H1 (cell line): ENCODE measurements at regions not wholly inside any gene's neighbourhood (a gene's known extent, or its start where the extent isn't known, plus 50 kb on each side); places are given as distances from the start of the nearest gene placed in this dataset.
A peak's percentile ranks its signal among the peaks of the same experiment; 100 is the strongest.

ENCODE experiments used
- CTCF ChIA-PET: fragments of 300-600 bp; sonication (Branson Sonifier 250); formaldehyde crosslinking; loops from one replicate; lab custom pipeline; 2021; ENCODE audit not compliant: partially characterized antibody; lab: Charles Lee
- POLR2A ChIA-PET: fragments of 300-600 bp; sonication (Branson Sonifier 250); formaldehyde crosslinking; loops from one replicate; lab custom pipeline; 2021; ENCODE audit warnings: inconsistent platforms; ENCODE audit not compliant: partially characterized antibody; lab: Charles Lee
- DNase-seq, 2 experiments: peaks; one replicate each; pipeline versions ENCODE4 v3.0.0 to v3.0.0-alpha.2; 2010 to 2022; ENCODE audit warnings: low spot score in 2 of 2, low read depth in 1 of 2, mixed read lengths in 1 of 2
- FAIRE-seq: peaks from 2 replicates; lab custom pipeline; 2011; peaks lifted over from hg19 to GRCh38; lab: Jason Lieb, UNC
- H2AFZ ChIP-seq: 2 replicates; pipeline ENCODE4 v1.8.1; 2012; ENCODE audit warnings: low read length, inconsistent platforms
- H2AK5ac ChIP-seq: 2 replicates; pipeline ENCODE4 v1.6.1; 2013; ENCODE audit warnings: low read depth, low read length
- H2BK120ac ChIP-seq: replicated peaks from 2 replicates; pipeline ENCODE3; 2013; ENCODE audit warnings: low read depth, low read length, inconsistent platforms
- H2BK12ac ChIP-seq: 2 replicates; pipeline ENCODE4 v1.6.1; 2013; ENCODE audit warnings: low read depth, low read length
- H2BK15ac ChIP-seq: 2 replicates; pipeline ENCODE4 v1.6.1; 2013; ENCODE audit warnings: low read length
- H2BK20ac ChIP-seq: 2 replicates; pipeline ENCODE4 v1.6.1; 2013; ENCODE audit warnings: low read length
- H2BK5ac ChIP-seq: 2 replicates; pipeline ENCODE4 v1.6.1; 2013; ENCODE audit warnings: low read depth, low read length
- H3K14ac ChIP-seq: 2 replicates; pipeline ENCODE4 v1.6.1; 2013; ENCODE audit warnings: inconsistent platforms; ENCODE audit not compliant: insufficient read length
- H3K18ac ChIP-seq: 2 replicates; pipeline ENCODE4 v1.6.1; 2013; ENCODE audit warnings: low read length; ENCODE audit errors: extremely low read depth
- H3K23ac ChIP-seq: 2 replicates; pipeline ENCODE4 v1.6.1; 2013; ENCODE audit warnings: inconsistent platforms; ENCODE audit not compliant: insufficient read length
- H3K23me2 ChIP-seq: 2 replicates; pipeline ENCODE4 v1.6.1; 2013; ENCODE audit warnings: low read depth, low read length
- H3K27ac ChIP-seq: 2 replicates; pipeline ENCODE4 v1.6.1; 2011; ENCODE audit warnings: low read depth, low read length, inconsistent platforms
- H3K27me3 ChIP-seq, 4 experiments: replicated peaks in 1 of 4; 1 replicate in 1 of 4; 2 replicates in 3 of 4; pipeline versions ENCODE4 v1.6.1 to v1.8.1; 2011 to 2013; ENCODE audit warnings: low read length in 3 of 4, mild to moderate bottlenecking in 3 of 4, inconsistent platforms in 2 of 4, mixed read lengths in 2 of 4, moderate library complexity in 1 of 4; ENCODE audit not compliant: control insufficient read depth in 3 of 4, insufficient read depth in 3 of 4; ENCODE audit errors: extremely low read depth in 1 of 4
- H3K36me3 ChIP-seq, 4 experiments: 2 replicates each; pipeline versions ENCODE4 v1.6.1 to v1.8.1; 2011 to 2013; ENCODE audit warnings: mild to moderate bottlenecking in 4 of 4, low read length in 3 of 4, moderate library complexity in 2 of 4, control low read depth in 1 of 4, inconsistent platforms in 1 of 4; ENCODE audit not compliant: insufficient read depth in 4 of 4, control insufficient read depth in 2 of 4
- H3K4ac ChIP-seq: replicated peaks from 2 replicates; pipeline ENCODE3; 2013; ENCODE audit warnings: low read length, low read depth, mixed read lengths, inconsistent platforms; ENCODE audit not compliant: insufficient read length
- H3K4me1 ChIP-seq, 4 experiments: replicated peaks in 1 of 4; 1 replicate in 1 of 4; 2 replicates in 3 of 4; pipeline versions ENCODE4 v1.6.1 to v1.8.1; 2011 to 2013; ENCODE audit warnings: low read length in 3 of 4, inconsistent platforms in 2 of 4, mixed read lengths in 1 of 4; ENCODE audit not compliant: insufficient read depth in 4 of 4, control insufficient read depth in 3 of 4
- H3K4me2 ChIP-seq, 2 experiments: 2 replicates each; pipeline versions ENCODE4 v1.6.1 to v1.8.1; 2011 to 2013; ENCODE audit warnings: low read depth in 2 of 2, low read length in 2 of 2, control low read depth in 1 of 2, inconsistent platforms in 1 of 2, mild to moderate bottlenecking in 1 of 2; ENCODE audit not compliant: insufficient read depth in 1 of 2
- H3K4me3 ChIP-seq, 4 experiments: fragments of 200-600, 300-600 bp in 1 of 4; sonication (generic), shearing (Covaris generic), sonication (Bioruptor Twin) in 1 of 4; 2 replicates each; pipeline versions ENCODE4 v1.5.1 to v1.8.1; 2011 to 2016; ENCODE audit warnings: low read length in 4 of 4, low read depth in 3 of 4, control low read depth in 2 of 4, inconsistent platforms in 2 of 4, mild to moderate bottlenecking in 2 of 4, mixed read lengths in 1 of 4, moderate library complexity in 1 of 4; ENCODE audit not compliant: insufficient read depth in 2 of 4; ENCODE audit errors: extremely low read depth in 1 of 4
- H3K56ac ChIP-seq: replicated peaks from 2 replicates; pipeline ENCODE3; 2013; ENCODE audit warnings: low read depth, mild to moderate bottlenecking, mixed read lengths, low read length, inconsistent platforms; ENCODE audit not compliant: insufficient read length
- H3K79me1 ChIP-seq: 2 replicates; pipeline ENCODE4 v1.6.1; 2013; ENCODE audit warnings: low read depth, low read length, control low read depth
- H3K79me2 ChIP-seq, 2 experiments: 2 replicates each; pipeline versions ENCODE4 v1.6.1 to v1.8.1; 2012 to 2013; ENCODE audit warnings: low read length in 2 of 2, mild to moderate bottlenecking in 2 of 2, inconsistent platforms in 1 of 2; ENCODE audit not compliant: insufficient read depth in 2 of 2, control insufficient read depth in 1 of 2
- H3K9ac ChIP-seq, 4 experiments: replicated peaks in 1 of 4; 1 replicate in 1 of 4; 2 replicates in 3 of 4; pipeline versions ENCODE4 v1.6.1 to v1.8.1; 2011 to 2013; ENCODE audit warnings: low read depth in 3 of 4, low read length in 3 of 4, control low read depth in 2 of 4, mild to moderate bottlenecking in 2 of 4, moderate library complexity in 2 of 4, inconsistent platforms in 1 of 4; ENCODE audit errors: extremely low read depth in 1 of 4
- H3K9me3 ChIP-seq, 2 experiments: 2 replicates each; pipeline versions ENCODE4 v1.6.1 to v1.8.1; 2012 to 2013; ENCODE audit warnings: mild to moderate bottlenecking in 2 of 2, moderate library complexity in 2 of 2, control low read depth in 1 of 2, inconsistent platforms in 1 of 2, low read depth in 1 of 2, low read length in 1 of 2, mixed read lengths in 1 of 2; ENCODE audit not compliant: insufficient read depth in 2 of 2
- H4K20me1 ChIP-seq, 2 experiments: replicated peaks in 1 of 2; 2 replicates each; pipeline versions ENCODE3 to v1.8.1; 2011 to 2013; ENCODE audit warnings: inconsistent platforms in 2 of 2, low read length in 2 of 2, mild to moderate bottlenecking in 1 of 2; ENCODE audit not compliant: insufficient read depth in 2 of 2, control insufficient read depth in 1 of 2
- H4K5ac ChIP-seq: 2 replicates; pipeline ENCODE4 v1.6.1; 2013; ENCODE audit warnings: low read length, low read depth, mixed read lengths, inconsistent platforms; ENCODE audit not compliant: insufficient read length
- H4K8ac ChIP-seq: 2 replicates; pipeline ENCODE4 v1.8.0; 2013; ENCODE audit warnings: mild to moderate bottlenecking, moderate library complexity, low read length, inconsistent platforms; ENCODE audit not compliant: insufficient read depth; ENCODE audit errors: extremely low read depth
- H4K91ac ChIP-seq: replicated peaks from 2 replicates; pipeline ENCODE3; 2013; ENCODE audit warnings: low read length, mixed read lengths, inconsistent platforms; ENCODE audit not compliant: insufficient read length
- MAFK ChIP-seq: IDR thresholded peaks from 2 replicates; pipeline ENCODE4 v1.6.1; 2012; ENCODE audit warnings: low read depth, mild to moderate bottlenecking, improper control_type of control experiment, low read length
- TAF1 ChIP-seq: IDR thresholded peaks from 2 replicates; pipeline ENCODE4 v1.6.1; 2011; ENCODE audit warnings: mild to moderate bottlenecking, low read depth, low read length
- WGBS, 2 experiments: shearing (Covaris generic) in 1 of 2; methylation state at CpG; one replicate each; pipeline versions ENCODE4 v1.1.6 to v1.1.7; 2013 to 2015; ENCODE audit warnings: low lambda C conversion rate in 2 of 2, mixed read lengths in 2 of 2, inconsistent platforms in 1 of 2, low coverage in 1 of 2, missing lambda C conversion rate in 1 of 2; ENCODE audit not compliant: insufficient replicate concordance in 2 of 2, insufficient coverage in 1 of 2, insufficient read length in 1 of 2; ENCODE audit errors: extremely low coverage in 1 of 2, missing lambda C conversion rate in 1 of 2; 5-methylcytosine and 5-hydroxymethylcytosine counted together

- H2BK5ac ChIP-seq, result no peak overlapping the region
- H3K18ac ChIP-seq, result no peak overlapping the region
- H2BK12ac ChIP-seq, result no peak overlapping the region
- H2AFZ ChIP-seq, result no peak overlapping the region
- peak; percentile 60; the same call in 1 of the 2 replicates for TF ChIP-seq MAFK
- TF ChIP-seq TAF1, result no peak
- no peak overlapping the region for H3K4me2 ChIP-seq
- ChIA-PET POLR2A (interaction anchor here (0.7 kb wide), 1 partner anchor 162 kb away, joined by 3 read pairs; no protein-coding TSS in a partner anchor), CTCF (interaction anchor here (0.6 to 1.5 kb wide), 3 partner anchors 18 to 176 kb away, joined by 3 to 8 read pairs (median 4); no protein-coding TSS in a partner anchor)
- no peaks in the 10 kb centered on the region for H3K79me2 ChIP-seq
- no peak overlapping the region for H3K4ac ChIP-seq
- 78% methylated on average over 5 of the region's 5 CpGs; no CpG with 5 or more reads in 1 of the 2 experiments for WGBS, 2 experiments
- no peak overlapping the region for H3K4me3 ChIP-seq
- FAIRE-seq (no peak), DNase-seq (no peak)
- no peaks in the 10 kb centered on the region for H3K79me1 ChIP-seq
- H3K27ac ChIP-seq, result no peak overlapping the region
- no peaks in the 10 kb centered on the region for H4K20me1 ChIP-seq
- no peak overlapping the region for H2AK5ac ChIP-seq
- no peaks in the 10 kb centered on the region; the same call in 1 of the 2 replicates for H3K23me2 ChIP-seq
- H4K8ac ChIP-seq, result no peak overlapping the region
- H3K23ac ChIP-seq, result no peak overlapping the region
- H4K5ac ChIP-seq, result no peak overlapping the region
- no peak overlapping the region for H3K14ac ChIP-seq
- no peak overlapping the region for H3K9ac ChIP-seq
- no peaks in the 10 kb centered on the region for H3K36me3 ChIP-seq
- H3K27me3 ChIP-seq, result no peaks in the 10 kb centered on the region
- no peaks in the 10 kb centered on the region for H3K9me3 ChIP-seq
- H2BK120ac ChIP-seq, result no peak overlapping the region
- no peak overlapping the region for H2BK20ac ChIP-seq
- H4K91ac ChIP-seq, result no peak overlapping the region
- H3K56ac ChIP-seq, result no peak overlapping the region
- H2BK15ac ChIP-seq, result no peak overlapping the region
- H3K4me1 ChIP-seq, result no peaks in the 10 kb centered on the region
These were observed 91.2 kb upstream of the CLMP start for GRCh38 chr11:123286255-123286654.
